ENCODE measurements at regions not wholly inside any gene's neighbourhood (a gene's known extent, or its start where the extent isn't known, plus 50 kb on each side); places are given as distances from the start of the nearest gene placed in this dataset.

GRCh38 chr7:120138497-120138896, 134.5 kb upstream of the KCND2 start:
- no peaks in the 10 kb centered on the region for H3K9me3 Mint-ChIP-seq (ENCODE audit: unreplicated experiment)
- H3K4me3 Mint-ChIP-seq (ENCODE audit: unreplicated experiment): no peak overlapping the region
- H3K27ac Mint-ChIP-seq (ENCODE audit: unreplicated experiment): no peak overlapping the region
- no peaks in the 10 kb centered on the region for H3K4me1 Mint-ChIP-seq (ENCODE audit: unreplicated experiment)
- no peak for DNase-seq (ENCODE audit: low spot score)
- no peak for TF ChIP-seq CTCF (IDR thresholded peaks at IDR 0.05; ENCODE audit: unreplicated experiment)
- H3K27me3 Mint-ChIP-seq (ENCODE audit: unreplicated experiment): no peaks in the 10 kb centered on the region
- H3K36me3 Mint-ChIP-seq (ENCODE audit: low read depth, unreplicated experiment): no peaks in the 10 kb centered on the region

GRCh38 chr7:120156476-120156875, 116.5 kb upstream of the KCND2 start:
- no peak overlapping the region for H3K27ac Mint-ChIP-seq (ENCODE audit: unreplicated experiment)
- no peaks in the 10 kb centered on the region for H3K27me3 Mint-ChIP-seq (ENCODE audit: unreplicated experiment)
- H3K9me3 Mint-ChIP-seq (ENCODE audit: unreplicated experiment): no peaks in the 10 kb centered on the region
- no peak for DNase-seq (ENCODE audit: low spot score)
- H3K36me3 Mint-ChIP-seq (ENCODE audit: low read depth, unreplicated experiment): no peaks in the 10 kb centered on the region
- TF ChIP-seq CTCF (IDR thresholded peaks at IDR 0.05; ENCODE audit: unreplicated experiment): no peak
- H3K4me1 Mint-ChIP-seq (ENCODE audit: unreplicated experiment): no peaks in the 10 kb centered on the region
- H3K4me3 Mint-ChIP-seq (ENCODE audit: unreplicated experiment): no peak overlapping the region

GRCh38 chr7:120160166-120160565, 112.8 kb upstream of the KCND2 start:
- no peak for DNase-seq (ENCODE audit: low spot score)
- Mint-ChIP-seq H3K27ac (ENCODE audit: unreplicated experiment) (no peak overlapping the region), H3K27me3 (ENCODE audit: unreplicated experiment) (no peaks in the 10 kb centered on the region), H3K9me3 (ENCODE audit: unreplicated experiment) (no peaks in the 10 kb centered on the region), H3K4me1 (ENCODE audit: unreplicated experiment) (no peaks in the 10 kb centered on the region), H3K36me3 (ENCODE audit: low read depth, unreplicated experiment) (no peaks in the 10 kb centered on the region), H3K4me3 (ENCODE audit: unreplicated experiment) (no peak overlapping the region)
- no peak for TF ChIP-seq CTCF (IDR thresholded peaks at IDR 0.05; ENCODE audit: unreplicated experiment)

GRCh38 chr7:120163449-120163848, 109.5 kb upstream of the KCND2 start:
- Mint-ChIP-seq H3K4me3 (ENCODE audit: unreplicated experiment) (no peak overlapping the region), H3K27me3 (ENCODE audit: unreplicated experiment) (no peaks in the 10 kb centered on the region), H3K36me3 (ENCODE audit: low read depth, unreplicated experiment) (no peaks in the 10 kb centered on the region), H3K27ac (ENCODE audit: unreplicated experiment) (no peak overlapping the region), H3K9me3 (ENCODE audit: unreplicated experiment) (no peaks in the 10 kb centered on the region), H3K4me1 (ENCODE audit: unreplicated experiment) (no peaks in the 10 kb centered on the region)
- no peak for DNase-seq (ENCODE audit: low spot score)
- TF ChIP-seq CTCF (IDR thresholded peaks at IDR 0.05; ENCODE audit: unreplicated experiment): no peak

GRCh38 chr7:120165227-120165626, 107.7 kb upstream of the KCND2 start:
- Mint-ChIP-seq H3K27ac (ENCODE audit: unreplicated experiment) (no peak overlapping the region), H3K27me3 (ENCODE audit: unreplicated experiment) (no peaks in the 10 kb centered on the region), H3K4me3 (ENCODE audit: unreplicated experiment) (no peak overlapping the region), H3K4me1 (ENCODE audit: unreplicated experiment) (no peaks in the 10 kb centered on the region), H3K9me3 (ENCODE audit: unreplicated experiment) (no peaks in the 10 kb centered on the region), H3K36me3 (ENCODE audit: low read depth, unreplicated experiment) (no peaks in the 10 kb centered on the region)
- DNase-seq (ENCODE audit: low spot score): no peak
- TF ChIP-seq CTCF (IDR thresholded peaks at IDR 0.05; ENCODE audit: unreplicated experiment): no peak
